GM21447 (cell line): ENCODE measurements at regions not wholly inside any gene's neighbourhood (a gene's known extent, or its start where the extent isn't known, plus 50 kb on each side); places are given as distances from the start of the nearest gene placed in this dataset.

Source experiments
- ATAC-seq: cut with Tn5 transposase; IDR thresholded peaks from one replicate; pipeline ENCODE4 v1.9.1; 2021; ENCODE audit not compliant: unreplicated experiment

GRCh38 chr6:100182313-100182712 lies 188.3 kb upstream of the MCHR2 start:
- ATAC-seq = no peak

GRCh38 chr6:100181309-100181708 lies 187.3 kb upstream of the MCHR2 start:
- ATAC-seq = no peak

- no peak for ATAC-seq
These were observed 185.6 kb upstream of the MCHR2 start for GRCh38 chr6:100179576-100179975.

GRCh38 chr6:100177956-100178355 lies 183.9 kb upstream of the MCHR2 start:
- ATAC-seq = no peak

GRCh38 chr6:100176951-100177710 lies 183.1 kb upstream of the MCHR2 start:
- no peak for ATAC-seq

GRCh38 chr6:100176311-100176950 lies 182.4 kb upstream of the MCHR2 start:
- ATAC-seq = no peak

GRCh38 chr6:100175814-100176310 lies 181.8 kb upstream of the MCHR2 start:
- ATAC-seq = no peak

- no peak for ATAC-seq
These were observed 179.2 kb upstream of the MCHR2 start for GRCh38 chr6:100173211-100173610.

- no peak for ATAC-seq
These were observed 178.3 kb upstream of the MCHR2 start for GRCh38 chr6:100172322-100172713.

GRCh38 chr6:100171533-100172321 lies 177.7 kb upstream of the MCHR2 start:
- peak; percentile 78 for ATAC-seq

GRCh38 chr6:100168148-100168547 lies 174.1 kb upstream of the MCHR2 start:
- ATAC-seq = no peak

GRCh38 chr6:100167585-100167984 lies 173.6 kb upstream of the MCHR2 start:
- ATAC-seq = no peak

GRCh38 chr6:100166956-100167355 lies 172.9 kb upstream of the MCHR2 start:
- ATAC-seq = no peak

GRCh38 chr6:100165442-100165841 lies 171.4 kb upstream of the MCHR2 start:
- ATAC-seq = no peak

GRCh38 chr6:100163035-100163434 lies 169.0 kb upstream of the MCHR2 start:
- ATAC-seq = no peak

GRCh38 chr6:100161782-100162365 lies 167.9 kb upstream of the MCHR2 start:
- no peak for ATAC-seq

GRCh38 chr6:100160930-100161329 lies 166.9 kb upstream of the MCHR2 start:
- no peak for ATAC-seq

- no peak for ATAC-seq
These were observed 161.1 kb upstream of the MCHR2 start for GRCh38 chr6:100155141-100155540.

GRCh38 chr6:100153636-100154275 lies 159.7 kb upstream of the MCHR2 start:
- no peak for ATAC-seq

GRCh38 chr6:100152201-100152600 lies 158.2 kb upstream of the MCHR2 start:
- no peak for ATAC-seq

- ATAC-seq = no peak
These were observed 151.0 kb upstream of the MCHR2 start for GRCh38 chr6:100144991-100145390.
